ENCODE measurements at regions not wholly inside any gene's neighbourhood (a gene's known extent, or its start where the extent isn't known, plus 50 kb on each side); places are given as distances from the start of the nearest gene placed in this dataset.

DNA sequence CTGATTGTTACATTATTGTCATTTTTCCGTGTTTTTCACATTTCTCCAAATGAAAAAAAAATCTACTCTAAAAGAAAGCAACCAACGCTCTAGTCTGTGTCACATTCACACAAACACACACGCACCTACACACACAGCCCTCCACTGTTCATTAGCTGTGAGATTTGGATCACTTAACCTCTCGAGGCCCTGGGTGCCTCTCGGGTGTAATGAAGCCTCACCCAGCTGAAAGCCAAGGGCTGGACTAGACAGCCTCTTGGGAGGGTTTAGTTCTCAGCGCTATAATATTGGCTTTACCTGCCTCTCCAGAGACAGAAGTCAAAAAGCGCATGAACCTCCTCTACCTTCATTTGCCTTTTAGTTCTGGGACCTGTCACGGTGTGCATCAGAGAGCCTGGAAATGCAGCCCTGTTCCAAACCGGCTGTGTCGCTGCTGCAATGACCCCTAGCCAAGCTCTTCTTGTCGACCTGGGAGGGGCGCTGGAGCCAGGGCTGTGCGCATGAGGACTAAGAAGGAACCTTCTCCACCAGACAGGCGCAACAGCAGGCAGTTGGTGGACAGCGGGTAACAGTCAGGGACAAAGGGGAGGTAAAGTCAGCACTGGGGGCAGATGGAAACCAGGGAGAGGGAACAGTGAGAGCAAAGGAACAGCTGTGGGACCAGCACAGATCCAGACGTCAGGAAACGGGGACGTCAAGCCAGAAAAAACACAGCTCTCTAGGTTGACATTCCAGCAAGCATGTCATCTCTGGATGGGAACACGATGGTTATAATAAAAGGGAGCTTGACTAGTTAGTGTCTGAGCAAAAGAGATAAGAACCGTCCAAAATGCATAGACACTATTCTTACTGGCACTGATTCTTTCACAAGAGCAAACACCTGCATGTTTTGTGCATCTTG is 375.9 kb downstream of the EFNB2 start:
- Histone ChIP-seq H3K4me1 (peaks cover 5% of the 10 kb centered on the region), H3K27ac (replicated peaks) (no peak overlapping the region), H3K27me3 (ENCODE audit: low read depth) (no peaks in the 10 kb centered on the region), H3K9me3 (replicated peaks) (no peaks in the 10 kb centered on the region), H3K4me3 (no peak overlapping the region), H3K36me3 (no peaks in the 10 kb centered on the region)
- TF ChIP-seq, protein P1, sequence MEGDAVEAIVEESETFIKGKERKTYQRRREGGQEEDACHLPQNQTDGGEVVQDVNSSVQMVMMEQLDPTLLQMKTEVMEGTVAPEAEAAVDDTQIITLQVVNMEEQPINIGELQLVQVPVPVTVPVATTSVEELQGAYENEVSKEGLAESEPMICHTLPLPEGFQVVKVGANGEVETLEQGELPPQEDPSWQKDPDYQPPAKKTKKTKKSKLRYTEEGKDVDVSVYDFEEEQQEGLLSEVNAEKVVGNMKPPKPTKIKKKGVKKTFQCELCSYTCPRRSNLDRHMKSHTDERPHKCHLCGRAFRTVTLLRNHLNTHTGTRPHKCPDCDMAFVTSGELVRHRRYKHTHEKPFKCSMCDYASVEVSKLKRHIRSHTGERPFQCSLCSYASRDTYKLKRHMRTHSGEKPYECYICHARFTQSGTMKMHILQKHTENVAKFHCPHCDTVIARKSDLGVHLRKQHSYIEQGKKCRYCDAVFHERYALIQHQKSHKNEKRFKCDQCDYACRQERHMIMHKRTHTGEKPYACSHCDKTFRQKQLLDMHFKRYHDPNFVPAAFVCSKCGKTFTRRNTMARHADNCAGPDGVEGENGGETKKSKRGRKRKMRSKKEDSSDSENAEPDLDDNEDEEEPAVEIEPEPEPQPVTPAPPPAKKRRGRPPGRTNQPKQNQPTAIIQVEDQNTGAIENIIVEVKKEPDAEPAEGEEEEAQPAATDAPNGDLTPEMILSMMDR (IDR thresholded peaks at IDR 0.05; ENCODE audit: borderline replicate concordance): no peak
- DNase-seq: no peak
- intact Hi-C loops (cut with micrococcal nuclease): no loop called here

DNA sequence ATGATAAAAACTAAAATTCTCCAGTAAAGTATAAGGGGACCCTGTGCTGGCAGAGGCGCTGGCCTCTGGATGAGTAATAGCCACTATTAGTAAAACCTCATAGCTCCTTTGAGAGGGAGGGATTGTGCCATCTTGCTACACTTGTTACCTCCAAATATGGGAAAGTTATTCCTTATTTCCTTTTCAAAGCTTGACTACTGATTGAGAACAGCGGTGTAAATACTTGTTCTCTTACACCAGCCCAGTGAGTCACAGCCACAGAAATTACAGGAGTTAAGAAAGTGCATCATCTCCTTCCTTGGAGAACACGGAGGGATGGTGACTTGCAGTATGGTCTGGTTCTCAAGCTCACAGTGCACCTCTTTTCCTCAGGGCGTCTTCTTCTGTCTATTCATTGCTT is 379.0 kb downstream of the EFNB2 start:
- no peak for DNase-seq
- no peaks in the 10 kb centered on the region for H3K36me3 ChIP-seq
- no peaks in the 10 kb centered on the region for H3K9me3 ChIP-seq (replicated peaks)
- peaks cover 5% of the 10 kb centered on the region for H3K27me3 ChIP-seq (ENCODE audit: low read depth)
- no peak overlapping the region for H3K4me3 ChIP-seq
- TF ChIP-seq, protein P1 (IDR thresholded peaks at IDR 0.05; ENCODE audit: borderline replicate concordance): no peak
- intact Hi-C loops (cut with micrococcal nuclease): no loop called here
- H3K27ac ChIP-seq (replicated peaks): no peak overlapping the region
- H3K4me1 ChIP-seq: peaks cover 5% of the 10 kb centered on the region

DNA sequence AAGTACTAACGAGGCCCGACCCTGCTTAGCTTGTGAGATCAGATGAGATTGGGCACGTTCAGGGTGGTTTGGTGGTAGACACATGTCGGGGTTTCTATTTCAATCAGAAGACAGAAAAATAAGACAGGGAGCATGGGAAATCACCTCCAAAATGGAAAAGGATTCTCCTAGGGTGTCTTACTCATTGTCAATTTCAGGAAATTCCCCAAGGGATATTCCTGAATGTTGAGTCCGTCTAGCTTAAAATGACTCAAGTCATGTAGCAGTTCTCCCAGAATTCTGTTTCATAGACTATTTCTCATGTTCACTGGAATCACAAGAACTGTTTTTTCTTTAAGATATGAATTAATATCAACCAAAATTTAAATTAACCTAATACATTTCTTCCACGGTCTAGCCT is 380.1 kb downstream of the EFNB2 start:
- no peak overlapping the region for H3K27ac ChIP-seq (replicated peaks)
- no peak overlapping the region for H3K4me3 ChIP-seq
- intact Hi-C loops (cut with micrococcal nuclease): no loop called here
- TF ChIP-seq, protein P1 (IDR thresholded peaks at IDR 0.05; ENCODE audit: borderline replicate concordance): no peak
- H3K36me3 ChIP-seq: no peaks in the 10 kb centered on the region
- no peaks in the 10 kb centered on the region for H3K4me1 ChIP-seq
- DNase-seq: no peak
- no peaks in the 10 kb centered on the region for H3K9me3 ChIP-seq (replicated peaks)
- peaks cover 5% of the 10 kb centered on the region for H3K27me3 ChIP-seq (ENCODE audit: low read depth)

DNA sequence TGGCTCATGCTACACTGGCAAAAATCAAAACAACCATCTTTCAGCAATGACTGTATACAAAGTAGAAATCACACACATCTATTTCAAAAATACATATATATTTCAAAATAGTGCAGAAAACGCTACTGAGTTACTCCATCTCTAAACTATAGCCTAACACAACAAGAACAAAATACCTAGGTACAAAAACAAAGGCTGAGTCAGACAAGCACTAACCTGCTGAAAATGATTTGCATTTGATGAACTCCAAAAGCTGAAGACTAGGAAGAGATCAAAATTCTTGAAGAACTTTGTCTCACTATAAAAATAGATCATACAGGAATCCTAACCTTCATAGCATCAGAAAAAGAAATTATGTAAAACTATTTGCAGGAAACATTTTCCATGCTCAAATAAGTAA is 381.6 kb downstream of the EFNB2 start:
- Histone ChIP-seq H3K4me1 (no peaks in the 10 kb centered on the region), H3K9me3 (replicated peaks) (no peaks in the 10 kb centered on the region), H3K36me3 (no peaks in the 10 kb centered on the region), H3K4me3 (no peak overlapping the region), H3K27me3 (ENCODE audit: low read depth) (peaks cover 5% of the 10 kb centered on the region), H3K27ac (replicated peaks) (no peak overlapping the region)
- intact Hi-C loops (cut with micrococcal nuclease): no loop called here
- no peak for DNase-seq
- TF ChIP-seq, protein P1 (IDR thresholded peaks at IDR 0.05; ENCODE audit: borderline replicate concordance): no peak

DNA sequence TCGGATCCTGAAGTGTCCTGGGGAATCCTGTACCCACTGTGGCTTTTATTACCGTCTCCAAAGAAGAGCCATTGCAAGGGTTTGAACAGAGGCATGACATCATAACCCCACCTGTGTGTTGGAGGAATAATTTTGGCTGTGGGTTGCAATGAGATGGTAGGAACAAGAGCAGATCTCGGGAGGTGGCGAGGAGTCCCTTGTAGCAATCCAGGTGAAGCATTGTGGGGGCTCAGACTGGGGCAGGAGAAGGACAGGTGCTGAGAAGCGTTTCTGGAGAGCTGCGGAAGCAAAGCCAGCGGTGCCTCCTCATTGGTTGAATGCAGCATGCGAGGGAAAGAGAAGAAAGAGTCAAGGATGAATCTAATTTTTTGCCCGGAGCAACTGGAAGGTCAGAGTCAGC is 382.4 kb downstream of the EFNB2 start:
- TF ChIP-seq, protein P1 (IDR thresholded peaks at IDR 0.05; ENCODE audit: borderline replicate concordance): no peak

More for the DNA sequence above, 382.4 kb downstream of the EFNB2 start:
- no peak overlapping the region for H3K4me3 ChIP-seq
- H3K9me3 ChIP-seq (replicated peaks): no peaks in the 10 kb centered on the region
- H3K27ac ChIP-seq (replicated peaks): no peak overlapping the region
- H3K36me3 ChIP-seq: no peaks in the 10 kb centered on the region
- no peak for DNase-seq
- intact Hi-C loops (cut with micrococcal nuclease): no loop called here
- no peaks in the 10 kb centered on the region for H3K4me1 ChIP-seq
- H3K27me3 ChIP-seq (ENCODE audit: low read depth): peaks cover 5% of the 10 kb centered on the region
